ENCODE measurements at regions not wholly inside any gene's neighbourhood (a gene's known extent, or its start where the extent isn't known, plus 50 kb on each side); places are given as distances from the start of the nearest gene placed in this dataset.

GRCh38 chr6:99802396-99803031 is 191.5 kb downstream of the MCHR2 start:
- no peak for TF ChIP-seq SNAI2 (CRISPR knock-in tag; IDR thresholded peaks at IDR 0.05)
- no peak for TF ChIP-seq BACH2 (CRISPR knock-in tag; IDR thresholded peaks at IDR 0.05; ENCODE audit: borderline replicate concordance)
- no peak for TF ChIP-seq ZFP30 (CRISPR knock-in tag; IDR thresholded peaks at IDR 0.05)
- no peak for TF ChIP-seq ZFP3 (CRISPR knock-in tag; IDR thresholded peaks at IDR 0.05)
- no peak for TF ChIP-seq ARNTL (CRISPR knock-in tag; IDR thresholded peaks at IDR 0.05; ENCODE audit: borderline replicate concordance, low read depth)
- TF ChIP-seq PATZ1 (CRISPR knock-in tag; IDR thresholded peaks at IDR 0.05; ENCODE audit: borderline replicate concordance) = no peak
- TF ChIP-seq POU6F1 (CRISPR knock-in tag; IDR thresholded peaks at IDR 0.05; ENCODE audit: borderline replicate concordance, low read depth) = no peak
- no peak for TF ChIP-seq ZNF8 (CRISPR knock-in tag; IDR thresholded peaks at IDR 0.05)
- no peak for TF ChIP-seq ZNF565 (CRISPR knock-in tag; conservative IDR thresholded peaks at IDR 0.05; ENCODE audit: low read depth)
- no peak for TF ChIP-seq CSDC2 (CRISPR knock-in tag; IDR thresholded peaks at IDR 0.05)

Measured in SK-N-SH treated with all-trans-retinoic acid at 6 μM for 48 hours (cell line).